Astrocyte (in vitro differentiated cells and primary cell): ENCODE measurements at regions not wholly inside any gene's neighbourhood (a gene's known extent, or its start where the extent isn't known, plus 50 kb on each side); places are given as distances from the start of the nearest gene placed in this dataset.

Experiments
- DNase-seq: peaks from one replicate; pipeline ENCODE4 v3.0.0-alpha.2; 2010; ENCODE audit warnings: low read depth
- FAIRE-seq: peaks from 2 replicates; lab custom pipeline; 2011; peaks lifted over from hg19 to GRCh38; lab: Jason Lieb, UNC
- H2AFZ ChIP-seq: 2 replicates; pipeline ENCODE4 v1.6.0; 2012; ENCODE audit warnings: low read depth, low read length, inconsistent platforms
- H3K27ac ChIP-seq: 2 replicates; pipeline ENCODE4 v1.5.1; 2011; ENCODE audit warnings: low read depth, low read length, inconsistent platforms
- H3K27me3 ChIP-seq: 2 replicates; pipeline ENCODE4 v1.6.0; 2011; ENCODE audit warnings: low read length, inconsistent platforms; ENCODE audit not compliant: insufficient read depth
- H3K36me3 ChIP-seq: 2 replicates; pipeline ENCODE4 v1.5.1; 2011; ENCODE audit warnings: low read length, inconsistent platforms; ENCODE audit not compliant: insufficient read depth
- H3K4me1 ChIP-seq: 2 replicates; pipeline ENCODE4 v1.5.1; 2011; ENCODE audit warnings: low read length, inconsistent platforms; ENCODE audit not compliant: insufficient read depth
- H3K4me2 ChIP-seq: 2 replicates; pipeline ENCODE4 v1.6.0; 2012; ENCODE audit warnings: low read length, inconsistent platforms
- H3K4me3 ChIP-seq: 2 replicates; pipeline ENCODE4 v1.5.1; 2011; ENCODE audit warnings: low read depth, mild to moderate bottlenecking, low read length, inconsistent platforms; ENCODE audit not compliant: insufficient read depth
- H3K79me2 ChIP-seq: 2 replicates; pipeline ENCODE4 v1.6.0; 2012; ENCODE audit warnings: mild to moderate bottlenecking, low read length, inconsistent platforms; ENCODE audit not compliant: insufficient read depth
- H3K9ac ChIP-seq: 2 replicates; pipeline ENCODE4 v1.6.0; 2012; ENCODE audit warnings: mild to moderate bottlenecking, low read length, inconsistent platforms
- H3K9me3 ChIP-seq: 2 replicates; pipeline ENCODE4 v1.5.1; 2012; ENCODE audit warnings: low read depth, mild to moderate bottlenecking, low read length, inconsistent platforms; ENCODE audit not compliant: insufficient read depth
- H4K20me1 ChIP-seq: 2 replicates; pipeline ENCODE4 v1.6.0; 2012; ENCODE audit warnings: low read length, inconsistent platforms; ENCODE audit not compliant: insufficient read depth
- H3K27ac Mint-ChIP-seq: one replicate; pipeline ENCODE4 v1.8.0; 2021; ENCODE audit warnings: mild to moderate bottlenecking, mixed read lengths; ENCODE audit not compliant: unreplicated experiment
- H3K27me3 Mint-ChIP-seq: one replicate; pipeline ENCODE4 v1.8.0; 2021; ENCODE audit warnings: low read depth, mixed read lengths; ENCODE audit not compliant: unreplicated experiment
- H3K36me3 Mint-ChIP-seq: one replicate; pipeline ENCODE4 v1.8.0; 2021; ENCODE audit warnings: low read depth, mixed read lengths; ENCODE audit not compliant: unreplicated experiment
- H3K4me1 Mint-ChIP-seq: one replicate; pipeline ENCODE4 v1.8.0; 2021; ENCODE audit warnings: low read depth, mixed read lengths; ENCODE audit not compliant: unreplicated experiment
- H3K4me3 Mint-ChIP-seq: one replicate; pipeline ENCODE4 v1.8.0; 2021; ENCODE audit warnings: mild to moderate bottlenecking, moderate library complexity, mixed read lengths; ENCODE audit not compliant: unreplicated experiment
- H3K9me3 Mint-ChIP-seq: one replicate; pipeline ENCODE4 v1.8.0; 2021; ENCODE audit warnings: mild to moderate bottlenecking, mixed read lengths; ENCODE audit not compliant: unreplicated experiment
- EZH2 ChIP-seq: IDR thresholded peaks from 2 replicates; pipeline ENCODE4 v1.6.1; 2012; ENCODE audit warnings: mild to moderate bottlenecking, low read length, inconsistent platforms; ENCODE audit not compliant: insufficient read depth
- TF ChIP-seq, protein P1 (sequence below): IDR thresholded peaks from 2 replicates; pipeline ENCODE4 v1.5.1; 2011; ENCODE audit warnings: low read depth, mild to moderate bottlenecking, inconsistent platforms, low read length, moderate library complexity; ENCODE audit not compliant: insufficient read depth

DNA sequence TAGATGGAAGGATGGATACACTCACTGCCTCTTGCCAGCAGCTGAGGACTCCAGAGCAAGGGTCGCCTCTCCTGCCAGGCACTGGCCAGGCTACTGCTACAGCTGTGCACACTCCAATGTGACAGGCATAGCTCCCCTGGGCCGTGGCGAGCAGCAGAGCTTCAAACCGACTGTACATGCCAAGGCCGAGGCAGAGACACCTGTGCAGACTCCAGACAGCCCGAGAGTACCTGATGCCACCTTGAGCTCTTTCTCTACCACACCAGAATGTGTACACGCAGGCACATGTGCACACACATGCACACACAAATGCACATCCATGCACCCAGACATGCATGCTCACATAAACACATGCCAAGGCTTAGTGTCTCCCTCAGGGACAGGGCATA, 508.3 kb upstream of the MYT1L start:
- no peak for TF ChIP-seq EZH2
- TF ChIP-seq, protein P1, sequence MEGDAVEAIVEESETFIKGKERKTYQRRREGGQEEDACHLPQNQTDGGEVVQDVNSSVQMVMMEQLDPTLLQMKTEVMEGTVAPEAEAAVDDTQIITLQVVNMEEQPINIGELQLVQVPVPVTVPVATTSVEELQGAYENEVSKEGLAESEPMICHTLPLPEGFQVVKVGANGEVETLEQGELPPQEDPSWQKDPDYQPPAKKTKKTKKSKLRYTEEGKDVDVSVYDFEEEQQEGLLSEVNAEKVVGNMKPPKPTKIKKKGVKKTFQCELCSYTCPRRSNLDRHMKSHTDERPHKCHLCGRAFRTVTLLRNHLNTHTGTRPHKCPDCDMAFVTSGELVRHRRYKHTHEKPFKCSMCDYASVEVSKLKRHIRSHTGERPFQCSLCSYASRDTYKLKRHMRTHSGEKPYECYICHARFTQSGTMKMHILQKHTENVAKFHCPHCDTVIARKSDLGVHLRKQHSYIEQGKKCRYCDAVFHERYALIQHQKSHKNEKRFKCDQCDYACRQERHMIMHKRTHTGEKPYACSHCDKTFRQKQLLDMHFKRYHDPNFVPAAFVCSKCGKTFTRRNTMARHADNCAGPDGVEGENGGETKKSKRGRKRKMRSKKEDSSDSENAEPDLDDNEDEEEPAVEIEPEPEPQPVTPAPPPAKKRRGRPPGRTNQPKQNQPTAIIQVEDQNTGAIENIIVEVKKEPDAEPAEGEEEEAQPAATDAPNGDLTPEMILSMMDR: no peak
- Mint-ChIP-seq H3K36me3 (no peaks in the 10 kb centered on the region), H3K27me3 (peaks cover 44% of the 10 kb centered on the region), H3K4me3 (no peak overlapping the region), H3K27ac (no peak overlapping the region), H3K4me1 (peaks cover 13% of the 10 kb centered on the region), H3K9me3 (peaks cover 4% of the 10 kb centered on the region)
- H3K9me3 ChIP-seq: peaks cover 2% of the 10 kb centered on the region
- H3K4me2 ChIP-seq: no peak overlapping the region
- H3K27ac ChIP-seq: no peak overlapping the region
- no peak overlapping the region for H3K9ac ChIP-seq
- FAIRE-seq: no peak
- no peaks in the 10 kb centered on the region for H4K20me1 ChIP-seq
- H3K27me3 ChIP-seq: no peaks in the 10 kb centered on the region
- H3K4me3 ChIP-seq: no peak overlapping the region
- H2AFZ ChIP-seq: no peak overlapping the region
- DNase-seq: no peak
- no peaks in the 10 kb centered on the region for H3K79me2 ChIP-seq
- no peaks in the 10 kb centered on the region for H3K36me3 ChIP-seq
- no peaks in the 10 kb centered on the region for H3K4me1 ChIP-seq

DNA sequence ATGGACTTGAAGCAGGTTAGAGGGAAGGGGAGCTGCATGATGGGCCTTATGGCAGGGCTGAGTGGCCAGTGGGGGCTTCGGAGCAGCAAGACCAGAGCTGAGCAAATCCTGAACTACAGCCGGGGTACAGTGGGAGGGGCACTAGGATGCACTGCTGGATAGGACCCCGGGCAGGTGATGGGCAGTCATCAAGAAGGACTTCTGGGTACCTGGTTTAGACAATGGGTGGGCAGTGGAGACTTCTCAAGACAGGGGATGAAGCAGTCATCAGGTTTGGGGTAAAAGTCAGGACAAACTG, 507.4 kb upstream of the MYT1L start:
- no peak overlapping the region for H3K4me3 ChIP-seq
- Mint-ChIP-seq H3K4me3 (no peak overlapping the region), H3K9me3 (peaks cover 4% of the 10 kb centered on the region), H3K27ac (peak overlapping the region; percentile 96), H3K4me1 (peaks cover 13% of the 10 kb centered on the region), H3K36me3 (no peaks in the 10 kb centered on the region), H3K27me3 (peaks cover 40% of the 10 kb centered on the region)
- FAIRE-seq (no peak), DNase-seq (no peak)
- H3K4me1 ChIP-seq: no peaks in the 10 kb centered on the region
- no peak for TF ChIP-seq EZH2
- TF ChIP-seq, protein P1: no peak
- no peaks in the 10 kb centered on the region for H3K36me3 ChIP-seq
- H4K20me1 ChIP-seq: no peaks in the 10 kb centered on the region
- peaks cover 2% of the 10 kb centered on the region for H3K9me3 ChIP-seq
- H3K79me2 ChIP-seq: no peaks in the 10 kb centered on the region
- H3K27me3 ChIP-seq: no peaks in the 10 kb centered on the region
- H2AFZ ChIP-seq: no peak overlapping the region
- H3K27ac ChIP-seq: no peak overlapping the region
- no peak overlapping the region for H3K4me2 ChIP-seq
- no peak overlapping the region for H3K9ac ChIP-seq

DNA sequence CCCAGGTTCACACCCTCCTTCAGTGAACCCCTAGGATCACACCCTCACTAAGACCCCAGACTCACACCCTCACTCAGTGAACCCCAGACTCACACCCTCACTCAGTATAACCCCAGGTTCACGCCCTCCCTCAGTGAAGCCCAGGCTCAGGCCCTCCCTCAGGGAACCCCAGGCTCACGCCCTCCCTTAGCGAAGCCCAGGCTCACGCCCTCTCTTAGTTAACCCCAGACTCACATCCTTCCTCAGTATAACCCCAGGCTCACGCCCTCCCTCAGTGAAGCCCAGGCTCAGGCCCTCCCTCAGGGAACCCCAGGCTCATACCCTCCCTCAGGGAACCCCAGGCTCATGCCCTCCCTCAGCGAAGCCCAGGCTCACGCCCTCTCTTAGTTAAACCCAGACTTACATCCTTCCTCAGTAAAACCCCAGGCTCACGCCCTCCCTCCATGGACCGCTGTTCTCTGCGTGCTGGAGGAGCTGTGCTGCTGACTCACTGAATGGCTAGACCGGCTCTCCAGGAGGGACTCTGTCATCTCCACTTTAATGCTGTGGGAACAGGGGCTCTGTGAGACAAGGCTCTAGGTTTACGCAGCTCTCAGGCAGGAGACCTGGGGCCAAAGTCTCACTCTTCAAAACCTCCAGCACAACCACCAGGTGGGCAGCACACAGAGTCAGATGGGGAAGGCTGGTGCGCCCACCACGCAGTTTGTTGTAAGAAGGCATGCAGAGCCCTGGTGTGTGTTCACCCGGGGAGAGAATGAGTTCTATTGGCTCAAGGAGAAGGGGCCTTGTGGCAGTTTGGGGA, 506.9 kb upstream of the MYT1L start:
- Histone ChIP-seq H3K9me3 (peaks cover 2% of the 10 kb centered on the region), H3K9ac (no peak overlapping the region), H3K27ac (no peak overlapping the region), H3K4me1 (no peaks in the 10 kb centered on the region), H2AFZ (no peak overlapping the region), H3K27me3 (no peaks in the 10 kb centered on the region), H4K20me1 (no peaks in the 10 kb centered on the region), H3K4me2 (no peak overlapping the region), H3K4me3 (no peak overlapping the region), H3K79me2 (no peaks in the 10 kb centered on the region), H3K36me3 (no peaks in the 10 kb centered on the region)
- Mint-ChIP-seq H3K9me3 (peaks cover 7% of the 10 kb centered on the region), H3K36me3 (no peaks in the 10 kb centered on the region), H3K4me1 (peaks cover 13% of the 10 kb centered on the region), H3K4me3 (no peak overlapping the region), H3K27me3 (peaks cover 40% of the 10 kb centered on the region), H3K27ac (peak overlapping the region; percentile 96)
- DNase-seq (no peak), FAIRE-seq (no peak)
- TF ChIP-seq EZH2: no peak
- TF ChIP-seq, protein P1: no peak
